ENCODE measurements at regions not wholly inside any gene's neighbourhood (a gene's known extent, or its start where the extent isn't known, plus 50 kb on each side); places are given as distances from the start of the nearest gene placed in this dataset.

- Mint-ChIP-seq H3K27ac (no peak overlapping the region), H3K27me3 (no peaks in the 10 kb centered on the region)
Observed at GRCh38 chr14:97350415-97350814, 553.2 kb downstream of the VRK1 start.

GRCh38 chr14:97350894-97351731 lies 553.9 kb downstream of the VRK1 start:
- Mint-ChIP-seq H3K27me3 (no peaks in the 10 kb centered on the region), H3K36me3 (no peaks in the 10 kb centered on the region), H3K4me3 (no peak overlapping the region), H3K27ac (no peak overlapping the region), H3K9me3 (peaks cover 0 to 7% (median 0%) of the 10 kb centered on the region in 3 donors), H3K4me1 (no peaks in the 10 kb centered on the region)

More at GRCh38 chr14:97350415-97350814, 553.2 kb downstream of the VRK1 start:
- Mint-ChIP-seq H3K9me3 (peaks cover 0 to 8% (median 0%) of the 10 kb centered on the region in 3 donors), H3K4me3 (no peak overlapping the region), H3K4me1 (no peaks in the 10 kb centered on the region), H3K36me3 (no peaks in the 10 kb centered on the region)

GRCh38 chr14:97353102-97353501 lies 555.9 kb downstream of the VRK1 start:
- H3K27me3 Mint-ChIP-seq, result no peaks in the 10 kb centered on the region
- no peaks in the 10 kb centered on the region for H3K4me1 Mint-ChIP-seq
- no peak overlapping the region for H3K4me3 Mint-ChIP-seq
- no peaks in the 10 kb centered on the region for H3K36me3 Mint-ChIP-seq
- peaks cover 0 to 7% (median 0%) of the 10 kb centered on the region in 3 donors for H3K9me3 Mint-ChIP-seq
- no peak overlapping the region for H3K27ac Mint-ChIP-seq

- H3K36me3 Mint-ChIP-seq, result no peaks in the 10 kb centered on the region
- H3K4me3 Mint-ChIP-seq, result no peak overlapping the region
- no peak overlapping the region for H3K27ac Mint-ChIP-seq
- H3K27me3 Mint-ChIP-seq, result peaks cover 1% of the 10 kb centered on the region
- H3K4me1 Mint-ChIP-seq, result no peaks in the 10 kb centered on the region
- H3K9me3 Mint-ChIP-seq, result peaks cover 0 to 7% (median 0%) of the 10 kb centered on the region in 3 donors
Observed at GRCh38 chr14:97354119-97354722, 557.0 kb downstream of the VRK1 start.

- peaks cover 1% of the 10 kb centered on the region for H3K27me3 Mint-ChIP-seq
- no peaks in the 10 kb centered on the region for H3K4me1 Mint-ChIP-seq
- H3K27ac Mint-ChIP-seq, result no peak overlapping the region
- no peak overlapping the region for H3K4me3 Mint-ChIP-seq
- H3K36me3 Mint-ChIP-seq, result no peaks in the 10 kb centered on the region
- peaks cover 0 to 3% (median 2%) of the 10 kb centered on the region in 3 donors for H3K9me3 Mint-ChIP-seq
Observed at GRCh38 chr14:97359341-97359740, 562.2 kb downstream of the VRK1 start.

- Mint-ChIP-seq H3K36me3 (no peaks in the 10 kb centered on the region), H3K9me3 (peaks cover 0 to 5% (median 0%) of the 10 kb centered on the region in 3 donors), H3K27me3 (peaks cover 1% of the 10 kb centered on the region), H3K4me3 (no peak overlapping the region), H3K4me1 (peaks cover 0 to 3% (median 0%) of the 10 kb centered on the region in 3 donors), H3K27ac (no peak overlapping the region)
Observed at GRCh38 chr14:97361181-97361580, 564.0 kb downstream of the VRK1 start.

- no peak overlapping the region for H3K4me3 Mint-ChIP-seq
- H3K27me3 Mint-ChIP-seq, result peaks cover 1% of the 10 kb centered on the region
- H3K9me3 Mint-ChIP-seq, result peaks cover 0 to 5% (median 0%) of the 10 kb centered on the region in 3 donors
- peaks cover 0 to 3% (median 0%) of the 10 kb centered on the region in 3 donors for H3K4me1 Mint-ChIP-seq
- H3K36me3 Mint-ChIP-seq, result no peaks in the 10 kb centered on the region
- no peak overlapping the region for H3K27ac Mint-ChIP-seq
Observed at GRCh38 chr14:97361958-97362357, 564.8 kb downstream of the VRK1 start.

- H3K36me3 Mint-ChIP-seq, result no peaks in the 10 kb centered on the region
- no peak overlapping the region for H3K4me3 Mint-ChIP-seq
- H3K4me1 Mint-ChIP-seq, result peaks cover 0 to 3% (median 0%) of the 10 kb centered on the region in 3 donors
- H3K9me3 Mint-ChIP-seq, result peaks cover 0 to 5% (median 0%) of the 10 kb centered on the region in 3 donors
- peak overlapping the region in 1 of 3 donors; percentile 50 for H3K27ac Mint-ChIP-seq
- H3K27me3 Mint-ChIP-seq, result no peaks in the 10 kb centered on the region
Observed at GRCh38 chr14:97366400-97366799, 569.2 kb downstream of the VRK1 start.

- Mint-ChIP-seq H3K36me3 (no peaks in the 10 kb centered on the region), H3K27ac (no peak overlapping the region), H3K9me3 (peaks cover 0 to 5% (median 0%) of the 10 kb centered on the region in 3 donors), H3K27me3 (no peaks in the 10 kb centered on the region), H3K4me1 (peaks cover 0 to 3% (median 0%) of the 10 kb centered on the region in 3 donors), H3K4me3 (no peak overlapping the region)
Observed at GRCh38 chr14:97367278-97367677, 570.1 kb downstream of the VRK1 start.

GRCh38 chr14:97368049-97368448 lies 570.9 kb downstream of the VRK1 start:
- Mint-ChIP-seq H3K36me3 (no peaks in the 10 kb centered on the region), H3K27me3 (no peaks in the 10 kb centered on the region), H3K27ac (no peak overlapping the region), H3K4me1 (peaks cover 0 to 3% (median 0%) of the 10 kb centered on the region in 3 donors), H3K4me3 (peak overlapping the region in 1 of 4 donors; percentile 41), H3K9me3 (peaks cover 0 to 7% (median 0%) of the 10 kb centered on the region in 3 donors)

GRCh38 chr14:97368900-97369564 lies 571.9 kb downstream of the VRK1 start:
- H3K4me3 Mint-ChIP-seq, result no peak overlapping the region
- H3K9me3 Mint-ChIP-seq, result peaks cover 0 to 7% (median 0%) of the 10 kb centered on the region in 3 donors
- no peak overlapping the region for H3K27ac Mint-ChIP-seq
- H3K27me3 Mint-ChIP-seq, result no peaks in the 10 kb centered on the region
- H3K36me3 Mint-ChIP-seq, result no peaks in the 10 kb centered on the region
- peaks cover 0 to 3% (median 0%) of the 10 kb centered on the region in 3 donors for H3K4me1 Mint-ChIP-seq

GRCh38 chr14:97369901-97370300 lies 572.7 kb downstream of the VRK1 start:
- no peak overlapping the region for H3K4me3 Mint-ChIP-seq
- H3K9me3 Mint-ChIP-seq, result peaks cover 0 to 4% (median 0%) of the 10 kb centered on the region in 3 donors
- no peak overlapping the region for H3K27ac Mint-ChIP-seq
- peaks cover 0 to 3% (median 0%) of the 10 kb centered on the region in 3 donors for H3K4me1 Mint-ChIP-seq
- H3K27me3 Mint-ChIP-seq, result no peaks in the 10 kb centered on the region
- no peaks in the 10 kb centered on the region for H3K36me3 Mint-ChIP-seq

- H3K4me1 Mint-ChIP-seq, result no peaks in the 10 kb centered on the region
- no peaks in the 10 kb centered on the region for H3K27me3 Mint-ChIP-seq
- no peak overlapping the region for H3K27ac Mint-ChIP-seq
- no peaks in the 10 kb centered on the region for H3K36me3 Mint-ChIP-seq
- no peak overlapping the region for H3K4me3 Mint-ChIP-seq
- peaks cover 0 to 2% (median 0%) of the 10 kb centered on the region in 3 donors for H3K9me3 Mint-ChIP-seq
Observed at GRCh38 chr14:97376310-97376709, 579.1 kb downstream of the VRK1 start.

GRCh38 chr14:97377550-97377949 lies 580.4 kb downstream of the VRK1 start:
- no peak overlapping the region for H3K27ac Mint-ChIP-seq
- no peaks in the 10 kb centered on the region for H3K4me1 Mint-ChIP-seq
- H3K4me3 Mint-ChIP-seq, result no peak overlapping the region
- no peaks in the 10 kb centered on the region for H3K27me3 Mint-ChIP-seq
- peaks cover 0 to 2% (median 0%) of the 10 kb centered on the region in 3 donors for H3K9me3 Mint-ChIP-seq
- no peaks in the 10 kb centered on the region for H3K36me3 Mint-ChIP-seq

- Mint-ChIP-seq H3K36me3 (no peaks in the 10 kb centered on the region), H3K4me1 (no peaks in the 10 kb centered on the region), H3K4me3 (peak overlapping the region in 1 of 4 donors; percentile 61), H3K27ac (peak overlapping the region in 2 of 3 donors; percentile 17 to 26), H3K9me3 (no peaks in the 10 kb centered on the region), H3K27me3 (no peaks in the 10 kb centered on the region)
Observed at GRCh38 chr14:97379091-97379531, 581.9 kb downstream of the VRK1 start.
